ENCODE measurements at regions not wholly inside any gene's neighbourhood (a gene's known extent, or its start where the extent isn't known, plus 50 kb on each side); places are given as distances from the start of the nearest gene placed in this dataset.

DNA sequence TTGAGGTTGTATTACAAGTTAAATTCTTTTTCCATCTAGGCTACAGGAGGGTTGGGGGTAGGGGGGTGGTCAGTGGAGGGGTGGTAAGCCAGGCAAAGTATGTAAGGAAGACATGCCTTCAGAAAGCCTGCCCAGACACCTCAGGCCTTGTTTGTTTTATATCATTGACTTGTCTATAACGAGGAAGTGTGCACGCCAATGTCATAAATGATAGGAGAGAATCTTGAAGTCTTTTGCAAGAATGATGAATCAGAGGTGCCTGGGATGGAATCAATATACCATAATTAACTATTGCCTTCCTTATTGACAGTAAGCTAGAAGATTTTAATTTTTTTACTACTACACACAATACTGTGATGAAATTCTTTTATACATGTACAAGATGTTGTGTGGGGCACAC, 90.7 kb downstream of the SEC61B start:
- H3K27ac ChIP-seq (ENCODE audit: low read depth in 1 of 2, low read length in 2 of 2): no peak overlapping the region
- H3K27me3 ChIP-seq (ENCODE audit: control insufficient read depth in 2 of 2, insufficient read depth in 2 of 2, low read length in 2 of 2): no peaks in the 10 kb centered on the region
- TF ChIP-seq CTCF (IDR thresholded peaks at IDR 0.05): no peak
- no peak overlapping the region for H3K9ac ChIP-seq (ENCODE audit: insufficient read depth, low read length, poor library complexity, severe bottlenecking)
- DNase-seq: no peak
- peaks cover 0 to 3% (median 0%) of the 10 kb centered on the region in 7 donors for H3K9me3 Mint-ChIP-seq
- H3K79me2 ChIP-seq (ENCODE audit: insufficient read depth, low read length): no peaks in the 10 kb centered on the region
- H2AFZ ChIP-seq (ENCODE audit: insufficient read depth, low read depth, low read length, poor library complexity, severe bottlenecking): no peak overlapping the region
- peaks cover 0 to 8% (median 3%) of the 10 kb centered on the region in 3 donors for H3K27me3 Mint-ChIP-seq (ENCODE audit: low read depth in 3 of 3)
- no peaks in the 10 kb centered on the region for H3K36me3 Mint-ChIP-seq
- H3K4me2 ChIP-seq (replicated peaks; ENCODE audit: extremely low read depth, low read length, poor library complexity, severe bottlenecking): no peak overlapping the region
- no peaks in the 10 kb centered on the region for H4K20me1 ChIP-seq (ENCODE audit: insufficient read depth, low read length)
- WGBS (ENCODE audit: insufficient coverage): no CpG with 5 or more reads among the region's 2 CpGs
- no peaks in the 10 kb centered on the region for H3K4me1 ChIP-seq (ENCODE audit: control insufficient read depth in 1 of 2, insufficient read depth in 2 of 2, low read length in 2 of 2)
- intact Hi-C loops (cut with micrococcal nuclease): no loop called here
- no peaks in the 10 kb centered on the region for H3K9me3 ChIP-seq (replicated peaks in 1 of 2; ENCODE audit: control insufficient read depth in 1 of 2, insufficient read depth in 1 of 2, low read length in 2 of 2)
- no peaks in the 10 kb centered on the region for H3K4me1 Mint-ChIP-seq
- H3K4me3 Mint-ChIP-seq: no peak overlapping the region
- H3K36me3 ChIP-seq (replicated peaks in 1 of 2; ENCODE audit: control insufficient read depth in 1 of 2, insufficient read depth in 2 of 2, low read length in 2 of 2): no peaks in the 10 kb centered on the region
- H3K27ac Mint-ChIP-seq: no peak overlapping the region
- no peak overlapping the region for H3K4me3 ChIP-seq (replicated peaks in 1 of 3; ENCODE audit: low read depth in 2 of 3, low read length in 3 of 3)

DNA sequence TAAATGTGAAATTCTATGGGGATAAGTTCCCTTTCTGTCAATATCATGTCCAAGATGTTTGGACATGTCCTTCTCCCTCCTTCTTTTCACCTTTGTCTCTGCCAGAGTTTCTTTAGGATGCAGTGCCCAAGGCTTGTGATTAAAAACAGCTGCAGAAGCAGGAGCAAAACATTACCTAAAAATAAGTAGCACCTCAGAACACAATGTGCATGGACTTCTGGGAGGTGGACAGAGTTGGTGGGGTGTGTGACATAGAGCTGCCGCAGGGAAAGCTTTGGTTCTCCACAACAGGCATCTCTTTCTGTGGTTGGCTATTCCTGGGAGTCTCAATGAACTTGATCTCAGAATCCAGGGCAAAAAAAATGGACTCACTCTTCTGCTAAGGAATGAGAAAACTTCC, 97.0 kb downstream of the SEC61B start:
- H3K9me3 ChIP-seq (replicated peaks in 1 of 2; ENCODE audit: control insufficient read depth in 1 of 2, insufficient read depth in 1 of 2, low read length in 2 of 2): no peaks in the 10 kb centered on the region
- WGBS (ENCODE audit: insufficient coverage): no CpG with 5 or more reads among the region's 1 CpG
- TF ChIP-seq CTCF (IDR thresholded peaks at IDR 0.05): no peak
- H3K9me3 Mint-ChIP-seq: peaks cover 0 to 2% (median 0%) of the 10 kb centered on the region in 7 donors
- no peak overlapping the region for H3K4me3 Mint-ChIP-seq
- H3K27me3 Mint-ChIP-seq (ENCODE audit: low read depth in 3 of 3): peaks cover 3 to 14% (median 6%) of the 10 kb centered on the region in 3 donors
- no peak overlapping the region for H3K27ac ChIP-seq (ENCODE audit: low read depth in 1 of 2, low read length in 2 of 2)
- no peaks in the 10 kb centered on the region for H3K4me1 ChIP-seq (ENCODE audit: control insufficient read depth in 1 of 2, insufficient read depth in 2 of 2, low read length in 2 of 2)
- no peaks in the 10 kb centered on the region for H3K27me3 ChIP-seq (ENCODE audit: control insufficient read depth in 2 of 2, insufficient read depth in 2 of 2, low read length in 2 of 2)
- H3K4me2 ChIP-seq (replicated peaks; ENCODE audit: extremely low read depth, low read length, poor library complexity, severe bottlenecking): no peak overlapping the region
- H4K20me1 ChIP-seq (ENCODE audit: insufficient read depth, low read length): no peaks in the 10 kb centered on the region
- no peaks in the 10 kb centered on the region for H3K79me2 ChIP-seq (ENCODE audit: insufficient read depth, low read length)
- H3K36me3 Mint-ChIP-seq: no peaks in the 10 kb centered on the region
- no peaks in the 10 kb centered on the region for H3K36me3 ChIP-seq (replicated peaks in 1 of 2; ENCODE audit: control insufficient read depth in 1 of 2, insufficient read depth in 2 of 2, low read length in 2 of 2)
- no peaks in the 10 kb centered on the region for H3K4me1 Mint-ChIP-seq
- no peak overlapping the region for H3K9ac ChIP-seq (ENCODE audit: insufficient read depth, low read length, poor library complexity, severe bottlenecking)
- no peak overlapping the region for H2AFZ ChIP-seq (ENCODE audit: insufficient read depth, low read depth, low read length, poor library complexity, severe bottlenecking)
- DNase-seq: no peak
- intact Hi-C loops (cut with micrococcal nuclease): no loop called here
- H3K4me3 ChIP-seq (replicated peaks in 1 of 3; ENCODE audit: low read depth in 2 of 3, low read length in 3 of 3): no peak overlapping the region
- H3K27ac Mint-ChIP-seq: no peak overlapping the region

Data from CD14-positive monocyte (primary cell).